ENCODE measurements at regions not wholly inside any gene's neighbourhood (a gene's known extent, or its start where the extent isn't known, plus 50 kb on each side); places are given as distances from the start of the nearest gene placed in this dataset.
"Not testable (repeated sequence)": the region's sequence is repeated elsewhere in the genome, so short reads cannot be mapped to it uniquely, and the experiment has no call there.

DNA sequence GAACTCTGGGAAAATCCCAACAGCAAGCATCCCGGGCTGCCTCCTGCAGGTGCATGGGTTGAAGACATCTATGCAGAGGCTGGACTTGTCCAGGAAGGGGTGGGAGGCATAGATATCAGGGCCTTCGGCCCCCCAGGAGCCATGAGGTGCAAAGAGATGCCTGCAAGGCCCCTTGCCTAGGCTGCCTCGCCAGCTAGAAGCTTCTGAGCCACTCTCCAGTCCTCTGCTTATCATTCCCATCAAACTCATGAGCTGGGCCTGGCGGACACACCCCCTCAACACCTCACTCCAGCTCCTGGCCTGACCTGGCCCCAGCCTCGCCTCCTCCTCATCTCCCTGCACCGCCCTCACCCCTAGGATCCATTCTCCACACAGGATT lies 152.4 kb upstream of the PTPN1 start:
- DNase-seq (ENCODE audit: low read depth), result no peak

DNA sequence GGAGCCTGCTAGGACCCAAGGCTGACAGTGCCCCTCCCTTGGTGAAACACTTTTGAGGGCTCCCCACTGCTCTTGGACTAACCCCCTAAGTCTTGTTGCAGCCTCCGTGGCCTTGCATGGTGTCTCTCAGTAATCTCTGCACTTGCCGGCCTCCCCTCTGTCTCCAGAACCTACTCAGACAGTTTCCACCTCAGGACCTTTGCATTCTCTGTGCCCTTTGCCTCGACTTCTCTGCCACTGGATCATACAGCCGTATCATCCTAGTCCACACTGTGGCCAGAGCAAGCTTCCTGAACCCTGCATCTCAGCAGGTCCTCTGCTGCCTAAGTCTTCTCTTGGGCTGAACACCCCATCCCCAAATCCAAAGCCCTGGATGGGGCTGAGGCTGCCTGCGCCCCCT lies 152.0 kb upstream of the PTPN1 start:
- DNase-seq (ENCODE audit: low read depth), result no peak

DNA sequence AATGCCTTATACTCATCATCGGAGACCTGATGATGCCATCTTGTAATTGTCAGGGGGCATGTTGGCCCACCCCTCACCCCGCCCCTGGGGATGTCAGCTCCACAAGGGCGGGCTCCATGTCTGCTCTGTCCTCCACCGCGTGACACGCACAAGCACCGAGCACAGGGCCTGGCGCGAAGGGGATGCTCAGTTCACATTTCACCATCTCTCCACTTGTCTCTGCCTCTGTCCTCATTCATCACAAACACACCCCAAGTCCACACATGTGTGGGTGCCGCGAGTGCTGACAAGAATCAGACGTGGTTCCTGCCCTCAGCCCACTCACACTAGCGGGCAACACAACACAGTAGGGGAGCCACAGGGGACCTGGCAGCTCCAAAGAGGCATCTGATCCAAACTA lies 151.2 kb upstream of the PTPN1 start:
- DNase-seq (ENCODE audit: low read depth), result no peak

DNA sequence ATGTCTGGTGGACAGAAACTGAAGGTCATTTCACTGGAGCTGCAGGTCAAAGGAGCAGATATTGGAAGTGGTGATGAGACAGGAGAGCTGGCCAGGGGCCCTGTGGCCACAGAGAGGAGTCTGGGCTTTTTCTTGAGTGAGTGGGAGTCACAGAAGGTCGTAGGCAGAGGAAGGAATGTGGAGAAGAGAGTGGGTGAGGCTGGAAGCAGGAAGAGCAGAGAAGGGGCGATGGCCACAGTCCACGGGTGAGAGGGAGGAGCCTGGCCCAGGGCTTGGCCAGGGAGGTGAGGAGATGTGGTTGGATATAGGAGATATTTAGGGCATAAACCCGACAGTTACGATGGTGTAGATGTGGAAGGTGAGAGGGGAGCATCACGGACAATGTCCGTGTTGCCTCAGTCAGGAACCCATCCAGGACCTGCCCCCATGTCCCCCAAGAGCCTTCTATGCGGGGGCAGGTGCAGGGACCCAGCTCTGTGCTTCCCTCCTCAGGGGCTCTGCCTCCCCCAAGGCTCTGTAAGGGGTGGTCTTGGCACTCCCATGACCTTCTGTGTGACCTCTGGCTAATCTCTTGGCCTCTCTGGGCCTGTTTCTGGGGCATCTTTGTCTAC lies 150.5 kb upstream of the PTPN1 start:
- DNase-seq (ENCODE audit: low read depth), result no peak

DNA sequence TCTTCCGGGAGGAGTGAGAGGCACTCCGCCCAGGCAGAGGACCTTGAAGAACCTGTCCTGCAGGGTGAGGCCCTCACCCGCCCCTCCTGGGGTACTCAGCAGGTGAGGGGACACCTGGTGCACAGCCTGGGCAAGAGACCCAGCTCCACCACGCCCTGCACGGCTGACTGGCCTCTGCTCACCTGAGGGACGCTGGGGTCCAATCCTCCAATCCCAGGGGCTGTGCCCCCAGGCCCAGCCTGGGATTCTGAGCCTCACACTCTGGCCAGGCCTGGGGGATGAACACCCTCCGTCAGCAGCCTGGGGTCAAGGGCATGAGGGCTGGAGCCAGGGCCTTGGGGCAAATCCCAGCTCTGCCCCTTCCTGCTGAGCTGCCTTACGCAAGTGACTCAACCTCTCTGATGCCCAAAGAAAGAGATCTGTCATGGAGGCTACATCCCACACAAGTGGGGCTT lies 149.9 kb upstream of the PTPN1 start:
- DNase-seq (ENCODE audit: low read depth), result no peak

DNA sequence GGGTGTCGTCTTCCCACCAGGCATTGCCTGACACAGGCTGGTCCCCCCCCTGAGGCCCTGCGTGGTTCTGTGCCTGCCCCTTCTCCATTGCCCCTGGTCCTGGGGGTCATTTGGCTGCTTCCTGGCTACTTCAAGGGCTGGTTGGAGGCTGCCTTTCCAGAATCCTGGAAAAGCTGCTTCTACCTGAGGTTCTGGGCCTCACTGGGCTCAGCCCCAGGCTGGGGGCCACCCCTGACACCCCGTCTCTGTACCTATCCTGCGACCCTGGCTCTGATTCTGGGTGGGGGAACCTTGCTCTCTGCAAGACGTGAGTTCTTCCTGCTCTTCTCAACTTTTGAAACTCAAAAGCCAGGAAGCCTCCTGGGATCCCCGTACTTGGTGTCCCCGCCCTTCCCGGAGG lies 149.3 kb upstream of the PTPN1 start:
- no peak for DNase-seq (ENCODE audit: low read depth)

DNA sequence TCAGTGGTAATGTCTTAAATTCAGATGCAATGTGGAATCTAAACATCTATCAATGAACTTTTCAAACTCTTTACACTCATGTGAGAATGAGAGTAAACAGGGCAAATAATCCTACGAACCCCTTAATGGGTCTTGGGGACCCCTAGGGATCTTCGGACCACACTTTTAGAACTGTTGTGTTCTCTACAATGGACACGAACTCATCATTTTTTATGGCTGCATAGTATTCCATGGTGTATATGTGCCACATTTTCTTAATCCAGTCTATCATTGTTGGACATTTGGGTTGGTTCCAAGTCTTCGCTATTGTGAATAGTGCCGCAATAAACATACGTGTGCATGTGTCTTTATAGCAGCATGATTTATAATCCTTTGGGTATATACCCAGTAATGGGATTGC lies 148.0 kb upstream of the PTPN1 start:
- not testable (repeated sequence) for DNase-seq (ENCODE audit: low read depth)

DNA sequence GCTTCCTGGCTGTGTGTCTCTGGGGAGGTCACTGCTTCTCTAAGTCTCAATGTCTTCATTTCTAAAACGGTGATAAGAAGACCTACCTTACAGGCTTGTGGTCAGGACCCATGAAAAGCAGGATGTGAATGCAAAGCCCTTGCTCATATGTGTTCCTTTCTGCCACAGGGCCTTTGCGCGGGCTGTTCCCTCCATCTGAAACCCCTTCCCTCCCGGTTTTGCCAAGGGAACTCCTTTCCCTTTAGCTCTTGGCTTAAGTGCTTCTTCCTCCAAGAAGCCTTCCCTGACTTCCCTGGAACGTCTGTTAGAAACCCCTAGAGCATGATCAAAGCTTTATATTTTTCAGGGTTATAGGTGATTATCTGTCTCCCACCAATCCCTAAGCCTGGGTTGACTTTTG lies 147.2 kb upstream of the PTPN1 start:
- no peak for DNase-seq (ENCODE audit: low read depth)

DNA sequence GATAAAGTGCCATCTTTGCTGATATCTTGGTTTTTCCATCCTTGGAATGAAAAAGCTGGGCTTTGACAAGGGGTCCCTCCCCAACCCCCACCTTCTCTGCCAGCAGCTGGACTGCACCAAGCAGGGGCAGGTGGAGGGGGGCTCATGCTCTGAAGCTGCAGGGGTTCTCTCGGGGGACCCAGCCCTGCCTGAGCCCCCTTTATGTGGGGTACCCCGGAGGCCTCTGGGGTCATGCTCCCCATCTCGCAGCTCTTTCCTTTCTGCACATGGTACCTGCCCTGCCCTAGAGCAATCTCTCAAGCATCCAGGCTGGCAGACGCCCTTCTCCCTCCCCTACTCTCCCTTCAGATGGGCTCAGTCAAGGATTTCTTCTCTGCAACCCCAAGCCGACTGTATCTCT lies 146.7 kb upstream of the PTPN1 start:
- DNase-seq (ENCODE audit: low read depth), result no peak

DNA sequence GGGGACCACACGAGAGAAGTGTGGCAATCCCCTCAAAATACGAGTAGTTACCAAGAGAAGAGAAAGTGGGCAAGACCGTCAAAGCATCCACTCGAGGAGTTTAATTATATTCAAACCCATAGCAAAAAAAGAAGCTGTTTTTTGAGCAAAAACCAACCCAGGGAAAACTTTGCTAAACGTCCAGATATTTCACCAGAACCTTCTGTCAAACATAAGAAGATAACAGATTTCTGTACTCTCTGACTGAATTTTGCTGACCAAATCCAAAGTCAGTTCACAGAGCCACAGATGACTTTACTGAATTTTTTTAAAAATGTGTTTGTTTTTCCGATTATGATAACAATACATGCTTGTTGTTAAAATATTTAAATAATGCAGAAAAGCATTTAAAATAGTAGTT lies 145.6 kb upstream of the PTPN1 start:
- DNase-seq (ENCODE audit: low read depth), result no peak

DNA sequence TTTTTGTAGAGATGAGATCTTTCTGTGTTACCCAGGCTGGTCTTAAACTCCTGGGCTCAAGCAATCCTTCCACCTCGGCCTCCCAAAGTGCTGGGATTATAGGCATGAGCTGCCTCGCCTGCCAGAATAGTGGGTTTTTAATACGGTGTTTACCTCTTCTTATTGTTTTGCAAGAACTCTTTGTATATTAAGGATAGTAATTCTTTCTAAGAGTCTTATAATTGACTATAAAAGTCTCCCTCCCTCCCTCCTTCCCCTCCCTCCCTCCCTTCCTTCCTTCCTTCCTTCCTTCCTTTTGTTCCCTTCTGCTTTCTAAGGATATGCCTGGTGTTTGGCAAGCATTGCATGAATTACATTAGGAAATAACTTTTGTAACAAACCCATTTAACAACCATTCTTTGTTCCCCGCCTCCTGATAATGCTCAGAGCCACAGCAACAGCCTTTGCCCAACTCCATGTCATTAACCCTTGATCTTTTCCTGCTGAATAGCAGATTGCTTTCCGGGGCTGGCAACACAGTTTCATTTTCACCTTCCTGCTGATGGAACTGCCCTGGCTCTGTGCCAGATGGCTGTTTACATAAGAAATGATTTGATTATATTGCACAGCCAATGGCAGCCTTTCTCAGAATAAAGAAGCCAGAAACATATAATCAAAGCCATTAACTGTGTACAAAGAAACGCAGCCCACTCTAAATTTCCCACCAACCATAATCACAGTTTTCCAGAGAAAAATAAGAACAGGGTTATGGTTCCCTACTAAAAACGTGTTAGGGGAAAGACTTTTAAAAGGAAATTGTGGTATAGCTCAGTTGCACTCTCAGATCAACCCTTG lies 143.7 kb upstream of the PTPN1 start:
- DNase-seq (ENCODE audit: low read depth), result no peak

DNA sequence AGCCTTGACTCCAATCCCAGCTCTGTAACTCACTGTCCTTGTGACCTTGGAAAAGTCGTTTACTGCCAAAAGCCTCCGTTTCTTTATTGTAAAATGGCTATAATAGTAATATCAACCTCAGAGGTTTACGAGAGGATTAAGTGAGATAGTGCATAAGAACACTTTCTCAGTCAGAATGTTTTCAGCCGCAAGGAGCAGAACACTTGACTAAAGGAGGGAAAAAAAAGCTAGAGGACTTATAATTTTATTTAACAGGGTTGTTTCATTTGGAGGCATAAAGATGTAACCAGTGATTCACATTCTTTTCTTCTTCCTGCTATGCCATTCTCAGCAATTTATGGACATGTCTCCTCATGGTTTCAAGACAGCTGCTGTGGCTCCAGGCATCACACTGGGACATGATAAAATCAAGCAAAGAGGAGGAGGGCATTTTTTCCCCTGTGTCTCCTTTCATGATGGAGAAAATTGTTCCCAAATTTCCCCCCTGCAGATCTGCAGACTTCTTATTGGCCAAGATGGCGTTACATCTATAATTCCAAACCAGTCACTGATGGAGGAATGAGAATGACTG lies 143.0 kb upstream of the PTPN1 start:
- no peak for DNase-seq (ENCODE audit: low read depth)

DNA sequence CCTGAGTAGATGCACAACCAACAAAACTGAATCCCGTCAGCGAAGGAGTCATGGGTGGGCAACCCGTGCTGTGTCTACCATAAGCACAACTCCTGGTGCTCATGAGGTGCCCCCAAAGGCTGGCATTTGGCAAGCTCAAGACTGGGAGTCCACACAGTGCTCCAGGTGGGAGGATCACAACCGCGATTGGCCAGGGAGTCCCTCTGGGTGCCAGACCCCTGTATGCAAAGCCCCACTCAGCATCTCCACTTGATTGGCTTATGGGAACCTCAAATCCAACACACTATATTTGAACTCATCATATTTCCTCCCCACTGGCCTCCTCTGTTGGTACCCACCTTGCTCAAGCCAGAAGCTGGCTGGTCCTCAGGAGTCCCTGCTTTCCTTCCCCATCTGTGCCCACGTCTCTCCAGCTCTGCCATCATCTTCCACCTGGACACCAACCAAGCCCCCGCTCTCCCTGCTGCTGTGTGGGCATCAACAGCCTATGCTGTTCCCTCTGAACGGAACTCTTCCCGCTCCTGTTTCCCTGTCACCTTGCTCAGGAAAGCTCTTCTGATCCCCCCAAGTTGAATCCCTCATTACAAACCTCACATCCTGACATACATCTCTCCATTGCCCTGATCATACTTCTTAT lies 142.3 kb upstream of the PTPN1 start:
- DNase-seq (ENCODE audit: low read depth), result no peak

DNA sequence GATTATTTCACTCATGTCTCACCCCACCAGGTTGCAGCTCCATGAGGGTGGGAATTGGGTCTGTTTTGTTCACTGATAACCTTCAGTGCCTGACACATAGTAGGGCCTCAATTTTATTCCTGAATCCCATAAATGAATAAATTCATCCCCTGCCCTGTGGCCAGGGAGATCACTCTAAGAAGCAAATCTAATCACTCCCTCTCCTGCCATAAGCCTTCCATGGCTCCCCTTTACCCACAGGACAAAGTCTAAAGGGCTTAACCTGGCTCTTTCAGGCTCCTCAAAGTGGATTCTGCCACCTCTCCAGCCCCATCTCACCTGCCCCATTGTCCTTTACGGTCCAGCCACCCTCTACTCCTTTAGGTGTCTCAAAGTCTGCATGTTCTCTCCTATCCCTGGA lies 141.8 kb upstream of the PTPN1 start:
- no peak for DNase-seq (ENCODE audit: low read depth)

DNA sequence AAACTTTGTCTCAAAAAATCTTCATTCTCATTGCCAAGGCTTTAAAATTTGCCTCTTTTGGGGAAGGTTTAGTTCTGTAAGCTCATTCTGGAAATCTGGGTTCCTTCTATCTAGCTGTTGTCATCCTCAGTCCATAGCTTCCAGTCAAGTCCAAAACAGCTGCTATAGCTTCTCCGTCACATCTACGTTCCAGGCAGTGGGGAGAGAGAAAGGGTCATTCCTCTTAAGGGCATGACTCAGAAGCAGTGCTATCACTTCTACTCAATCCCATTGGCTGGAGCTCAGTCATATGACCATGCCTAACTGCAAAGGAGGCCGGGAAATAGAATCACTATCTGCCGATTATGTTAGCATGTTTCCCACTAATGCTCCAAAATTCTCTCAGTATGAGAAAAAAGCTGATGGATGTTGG lies 141.4 kb upstream of the PTPN1 start:
- no peak for DNase-seq (ENCODE audit: low read depth)

DNA sequence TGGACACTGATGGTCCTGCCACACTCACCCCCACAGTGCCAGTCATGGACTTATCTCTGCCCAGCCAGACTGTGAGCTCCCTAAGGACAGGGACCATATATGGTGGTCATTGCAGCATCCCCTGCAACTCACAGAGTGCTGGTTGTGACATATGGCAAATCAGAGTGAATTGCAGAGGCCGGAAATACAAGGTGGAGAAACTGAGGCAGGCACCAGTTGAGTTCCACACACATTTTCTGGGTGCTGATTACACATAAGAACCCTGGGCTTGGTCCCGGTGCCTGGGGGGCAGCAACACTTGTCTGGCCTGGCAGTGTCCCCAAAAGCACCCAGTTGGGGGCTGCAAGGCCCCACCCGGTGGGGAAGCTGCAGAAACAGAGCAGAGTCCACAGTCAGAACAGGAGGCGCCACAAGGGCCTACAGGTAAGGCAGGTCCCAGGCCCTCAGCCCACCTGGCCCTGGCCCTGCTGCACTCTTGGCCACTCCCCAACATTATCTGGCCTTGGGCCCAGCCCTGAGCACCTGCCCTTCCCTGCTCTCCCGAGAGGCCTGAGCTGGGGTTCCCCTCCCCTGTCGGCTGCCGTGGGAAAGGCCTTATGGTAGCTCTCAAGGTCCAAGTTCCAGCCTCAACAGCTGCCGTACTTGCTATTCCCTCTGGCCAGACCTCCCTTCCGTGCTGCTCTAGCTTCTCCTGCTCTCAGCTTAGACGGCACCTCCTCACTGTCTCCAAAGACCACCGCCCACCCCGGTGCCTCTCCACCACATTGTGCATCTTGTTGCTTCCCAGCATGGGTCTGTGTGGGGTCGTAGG lies 140.8 kb upstream of the PTPN1 start:
- no peak for DNase-seq (ENCODE audit: low read depth)

DNA sequence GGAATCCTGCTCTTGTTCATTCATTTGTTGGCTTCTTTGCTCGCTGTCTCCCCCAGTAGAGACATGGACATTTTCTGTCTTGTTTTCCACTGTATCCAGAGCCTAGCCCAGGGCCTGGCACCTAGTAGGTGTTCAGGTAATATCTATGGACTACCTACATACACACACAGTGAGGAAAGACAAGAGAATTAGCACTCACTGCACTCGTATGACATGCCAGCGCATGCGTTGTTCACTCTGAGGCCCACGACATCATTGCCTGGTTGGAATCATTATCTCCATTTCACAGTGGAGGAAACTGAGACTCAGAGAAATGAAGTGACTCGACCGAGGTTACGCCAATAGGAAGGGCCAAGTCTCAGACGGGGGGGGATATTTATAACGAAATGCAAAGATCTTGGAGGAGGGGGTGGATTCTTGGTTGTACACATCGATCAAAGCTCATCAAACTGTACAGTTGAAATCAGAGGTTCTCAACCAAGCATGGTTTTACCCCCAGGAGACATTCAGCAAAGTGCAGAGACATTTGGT lies 140.1 kb upstream of the PTPN1 start:
- no peak for DNase-seq (ENCODE audit: low read depth)

DNA sequence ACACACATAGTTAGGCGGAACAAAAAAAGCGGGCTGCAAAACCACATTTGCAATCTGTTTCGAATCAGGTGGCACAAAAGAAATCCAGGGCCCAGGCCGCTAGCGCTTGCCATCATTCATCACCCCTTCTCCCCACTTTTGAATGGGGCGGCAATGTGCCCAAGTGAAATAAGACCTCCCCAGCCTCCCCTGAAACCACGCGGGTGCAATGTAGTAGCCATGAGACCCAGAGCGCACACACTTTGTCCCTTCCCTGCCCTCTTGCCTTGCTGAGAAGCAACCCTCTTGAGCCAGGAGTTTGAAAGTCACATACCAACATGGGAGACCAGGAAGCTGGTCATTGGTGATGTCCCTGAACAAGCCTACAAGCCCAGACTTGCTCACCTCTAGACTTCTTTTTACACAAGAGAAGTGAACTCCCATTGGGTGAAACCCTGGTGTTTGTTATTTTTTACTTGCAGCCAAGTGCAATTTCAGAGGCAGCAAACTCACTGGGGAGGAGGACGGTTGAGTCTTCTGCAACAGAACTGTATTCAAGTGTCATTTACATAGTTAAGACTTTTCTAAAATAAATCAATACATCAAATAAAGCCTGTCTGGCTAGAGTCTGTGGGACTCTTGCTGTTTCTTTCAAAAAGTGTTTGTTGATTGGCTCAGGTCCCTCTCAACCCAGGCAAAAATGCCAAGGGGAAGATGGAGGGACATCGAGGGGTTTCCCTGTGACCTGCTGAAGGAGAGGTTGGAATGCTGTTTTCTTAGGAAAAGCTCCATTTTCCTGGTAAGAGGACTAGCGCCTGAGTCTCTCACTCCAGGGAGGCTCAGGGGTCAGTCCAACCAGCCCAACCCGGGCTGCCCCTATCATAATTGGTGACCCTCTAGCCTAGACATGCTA lies 138.1 kb upstream of the PTPN1 start:
- DNase-seq (ENCODE audit: low read depth), result no peak

DNA sequence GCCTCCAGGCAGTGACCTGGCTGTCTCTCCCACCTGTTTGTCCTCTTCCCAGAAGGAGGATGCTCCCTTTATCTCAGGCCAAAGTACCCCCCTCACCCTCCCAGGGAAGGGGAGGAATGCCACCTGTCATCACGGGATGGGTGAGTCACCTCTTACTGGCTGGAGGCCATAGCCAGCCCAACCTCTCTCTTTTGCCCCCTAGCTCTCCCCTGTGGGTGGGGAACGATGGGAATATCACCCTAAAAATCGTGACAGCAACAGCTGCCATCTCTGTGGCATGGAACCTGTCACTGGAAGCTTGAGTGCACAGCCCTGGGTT lies 137.5 kb upstream of the PTPN1 start:
- no peak for DNase-seq (ENCODE audit: low read depth)

DNA sequence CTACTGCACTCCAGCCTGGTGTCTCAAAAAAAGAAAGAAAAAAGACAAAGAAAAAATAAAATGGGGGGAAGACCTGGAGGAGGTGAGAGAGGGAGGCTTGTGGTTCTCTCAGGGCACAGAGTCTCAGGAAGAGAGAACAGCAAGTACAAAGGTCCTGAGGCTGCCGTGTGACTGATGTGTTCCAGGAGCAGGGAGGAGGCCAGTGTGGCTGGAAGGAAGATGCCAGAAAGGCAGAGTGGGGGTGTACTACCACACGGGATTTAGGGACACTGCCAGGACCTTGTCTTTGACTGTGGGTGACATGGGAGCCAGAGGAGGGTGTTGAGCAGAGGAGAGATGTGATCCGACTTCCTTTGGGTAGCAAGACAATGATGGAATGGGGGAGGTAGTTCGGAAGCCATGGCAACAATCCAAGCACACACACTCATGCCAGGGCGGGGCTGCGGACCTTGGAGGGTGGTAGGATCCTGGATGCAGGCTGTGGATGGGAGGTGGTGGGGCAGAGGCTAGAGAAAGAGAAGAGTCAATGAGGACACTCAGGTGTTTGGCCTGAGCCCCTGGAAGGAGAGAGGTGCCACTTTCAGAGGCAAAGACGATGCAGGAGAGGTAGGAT lies 136.4 kb upstream of the PTPN1 start:
- no peak for DNase-seq (ENCODE audit: low read depth)
